PFSK-1 (cell line): ENCODE measurements at regions not wholly inside any gene's neighbourhood (a gene's known extent, or its start where the extent isn't known, plus 50 kb on each side); places are given as distances from the start of the nearest gene placed in this dataset.

Source experiments
- POLR2AphosphoS5 ChIP-seq: IDR thresholded peaks from 2 replicates; pipeline ENCODE4 v1.6.1; 2012; ENCODE audit warnings: low read depth, mild to moderate bottlenecking, control low read depth, low read length, moderate library complexity
- TAF1 ChIP-seq: IDR thresholded peaks from 2 replicates; pipeline ENCODE4 v1.6.1; 2012; ENCODE audit warnings: low read length, control low read depth, borderline replicate concordance; ENCODE audit not compliant: insufficient read depth
- TF ChIP-seq, protein P1 (sequence below), 2 experiments: IDR thresholded peaks; 2 replicates each; pipeline versions ENCODE4 v1.6.1 to v1.8.0; 2011 to 2012; ENCODE audit warnings: low read depth in 2 of 2, low read length in 2 of 2, control low read depth in 1 of 2, inconsistent platforms in 1 of 2, mild to moderate bottlenecking in 1 of 2, moderate library complexity in 1 of 2; ENCODE audit not compliant: insufficient read depth in 1 of 2

GRCh38 chr1:218891577-218891976, 282.1 kb upstream of the LYPLAL1 start:
- no peak for TF ChIP-seq POLR2AphosphoS5
- TF ChIP-seq, protein P1, sequence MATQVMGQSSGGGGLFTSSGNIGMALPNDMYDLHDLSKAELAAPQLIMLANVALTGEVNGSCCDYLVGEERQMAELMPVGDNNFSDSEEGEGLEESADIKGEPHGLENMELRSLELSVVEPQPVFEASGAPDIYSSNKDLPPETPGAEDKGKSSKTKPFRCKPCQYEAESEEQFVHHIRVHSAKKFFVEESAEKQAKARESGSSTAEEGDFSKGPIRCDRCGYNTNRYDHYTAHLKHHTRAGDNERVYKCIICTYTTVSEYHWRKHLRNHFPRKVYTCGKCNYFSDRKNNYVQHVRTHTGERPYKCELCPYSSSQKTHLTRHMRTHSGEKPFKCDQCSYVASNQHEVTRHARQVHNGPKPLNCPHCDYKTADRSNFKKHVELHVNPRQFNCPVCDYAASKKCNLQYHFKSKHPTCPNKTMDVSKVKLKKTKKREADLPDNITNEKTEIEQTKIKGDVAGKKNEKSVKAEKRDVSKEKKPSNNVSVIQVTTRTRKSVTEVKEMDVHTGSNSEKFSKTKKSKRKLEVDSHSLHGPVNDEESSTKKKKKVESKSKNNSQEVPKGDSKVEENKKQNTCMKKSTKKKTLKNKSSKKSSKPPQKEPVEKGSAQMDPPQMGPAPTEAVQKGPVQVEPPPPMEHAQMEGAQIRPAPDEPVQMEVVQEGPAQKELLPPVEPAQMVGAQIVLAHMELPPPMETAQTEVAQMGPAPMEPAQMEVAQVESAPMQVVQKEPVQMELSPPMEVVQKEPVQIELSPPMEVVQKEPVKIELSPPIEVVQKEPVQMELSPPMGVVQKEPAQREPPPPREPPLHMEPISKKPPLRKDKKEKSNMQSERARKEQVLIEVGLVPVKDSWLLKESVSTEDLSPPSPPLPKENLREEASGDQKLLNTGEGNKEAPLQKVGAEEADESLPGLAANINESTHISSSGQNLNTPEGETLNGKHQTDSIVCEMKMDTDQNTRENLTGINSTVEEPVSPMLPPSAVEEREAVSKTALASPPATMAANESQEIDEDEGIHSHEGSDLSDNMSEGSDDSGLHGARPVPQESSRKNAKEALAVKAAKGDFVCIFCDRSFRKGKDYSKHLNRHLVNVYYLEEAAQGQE (IDR thresholded peaks at IDR 0.05; ENCODE audit: insufficient read depth in 1 of 2, low read depth in 2 of 2, low read length in 2 of 2): no peak
- no peak for TF ChIP-seq TAF1
